OCI-LY1 (cell line): ENCODE measurements at regions not wholly inside any gene's neighbourhood (a gene's known extent, or its start where the extent isn't known, plus 50 kb on each side); places are given as distances from the start of the nearest gene placed in this dataset.
A peak's percentile ranks its signal among the peaks of the same experiment; 100 is the strongest.

Source experiments
- H2AFZ ChIP-seq: fragments of 200-600 bp; sonication (generic), shearing (Covaris generic); 2 replicates; pipeline ENCODE4 v1.6.0; 2014; ENCODE audit warnings: antibody characterized with exemption, mild to moderate bottlenecking, low read length
- H3F3A ChIP-seq: fragments of 200-600 bp; sonication (generic), shearing (Covaris generic); 2 replicates; pipeline ENCODE4 v1.6.0; 2014; ENCODE audit warnings: mild to moderate bottlenecking, antibody characterized with exemption, low read length, moderate library complexity; ENCODE audit not compliant: insufficient read depth
- H3K27ac ChIP-seq: fragments of 200-600 bp; sonication (generic); 2 replicates; pipeline ENCODE4 v1.5.1; 2014; ENCODE audit warnings: low read length, mixed run types, mild to moderate bottlenecking, low read depth; ENCODE audit not compliant: poor library complexity, severe bottlenecking
- H3K27me3 ChIP-seq: fragments of 200-600 bp; sonication (generic); 2 replicates; pipeline ENCODE4 v1.6.0; 2014; ENCODE audit warnings: antibody characterized with exemption, mild to moderate bottlenecking, low read length, moderate library complexity; ENCODE audit not compliant: insufficient read depth
- H3K36me3 ChIP-seq: fragments of 200-600 bp; sonication (generic); 2 replicates; pipeline ENCODE4 v1.6.1; 2014; ENCODE audit warnings: mild to moderate bottlenecking, antibody characterized with exemption, low read length, moderate library complexity, mixed read lengths; ENCODE audit not compliant: insufficient read depth
- H3K4me1 ChIP-seq: fragments of 200-600 bp; sonication (generic); 2 replicates; pipeline ENCODE4 v1.5.1; 2014; ENCODE audit warnings: mild to moderate bottlenecking, low read length, moderate library complexity; ENCODE audit not compliant: insufficient read depth, severe bottlenecking
- H3K4me2 ChIP-seq: fragments of 200-600 bp; sonication (generic), shearing (Covaris generic); 2 replicates; pipeline ENCODE4 v1.6.1; 2014; ENCODE audit warnings: low read length
- H3K4me3 ChIP-seq: fragments of 200-600 bp; sonication (generic); 2 replicates; pipeline ENCODE4 v1.5.1; 2014; ENCODE audit warnings: low read length, low read depth, mild to moderate bottlenecking, mixed read lengths; ENCODE audit not compliant: poor library complexity, severe bottlenecking
- H3K79me2 ChIP-seq: fragments of 200-600 bp; shearing (Covaris generic); 2 replicates; pipeline ENCODE4 v1.6.1; 2016; ENCODE audit warnings: mixed run types, low read length, mixed read lengths; ENCODE audit not compliant: insufficient read depth
- H3K9ac ChIP-seq: fragments of 200-600 bp; sonication (generic), shearing (Covaris generic); 2 replicates; pipeline ENCODE4 v1.6.1; 2014; ENCODE audit warnings: mild to moderate bottlenecking, low read length, mixed read lengths
- H3K9me2 ChIP-seq: fragments of 200-600 bp; sonication (generic), shearing (Covaris generic); 2 replicates; pipeline ENCODE4 v1.6.1; 2014; ENCODE audit warnings: low read depth, mild to moderate bottlenecking, low read length, mixed read lengths
- H3K9me3 ChIP-seq: fragments of 200-600 bp; shearing (Covaris generic); 2 replicates; pipeline ENCODE4 v1.6.1; 2014; ENCODE audit warnings: low read length, mixed read lengths
- H4K20me1 ChIP-seq: fragments of 200-600 bp; sonication (generic), shearing (Covaris generic); 2 replicates; pipeline ENCODE4 v1.6.0; 2016; ENCODE audit warnings: mild to moderate bottlenecking, low read length; ENCODE audit not compliant: insufficient read depth
- EZH2 ChIP-seq: fragments of 200-600 bp; sonication (generic), shearing (Covaris generic); IDR thresholded peaks from 2 replicates; pipeline ENCODE4 v1.8.0; 2017; ENCODE audit warnings: borderline replicate concordance, mixed run types, mild to moderate bottlenecking, antibody characterized with exemption, low read length, moderate library complexity, mixed read lengths
- TF ChIP-seq, protein P1 (sequence below): fragments of 200-600 bp; sonication (generic), shearing (Covaris generic); IDR thresholded peaks from 2 replicates; pipeline ENCODE4 v1.5.1; 2017; ENCODE audit warnings: mild to moderate bottlenecking, antibody characterized with exemption, low read length, moderate library complexity, mixed read lengths

DNA sequence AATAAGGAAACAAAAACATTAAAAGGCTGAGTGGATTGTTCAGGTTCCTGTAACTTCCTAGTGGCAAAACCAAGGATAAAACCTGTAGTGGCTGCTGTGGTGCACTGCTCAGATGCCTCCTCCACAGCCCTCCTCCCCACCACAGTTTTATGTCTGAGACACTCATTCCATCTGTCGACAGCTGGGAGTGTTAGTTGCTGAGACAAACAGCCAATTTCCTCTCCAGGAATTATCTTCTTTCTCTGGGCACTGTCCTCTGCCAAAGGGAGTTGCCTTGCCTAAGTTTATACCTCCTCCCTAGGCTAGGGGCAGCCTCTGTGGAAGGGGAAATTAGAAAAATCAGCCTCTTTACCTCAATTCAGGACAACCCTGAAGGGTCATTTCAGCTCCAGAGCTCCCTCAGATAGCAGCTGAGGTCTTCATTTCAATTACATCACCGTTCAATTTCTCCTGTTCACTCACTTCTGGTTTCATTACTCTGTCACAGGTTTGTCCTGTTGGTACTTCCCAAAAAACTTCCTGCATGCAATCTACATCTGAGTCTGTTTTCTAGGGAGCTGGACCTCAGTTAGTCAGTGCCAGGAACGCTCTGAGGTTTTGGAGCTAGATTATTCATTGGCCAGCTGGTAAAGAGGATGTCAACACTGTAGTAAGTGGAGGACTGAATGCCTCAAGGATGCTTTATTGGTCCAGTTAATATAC, 74.9 kb upstream of the ATP2B1 start:
- Histone ChIP-seq H3K27me3 (no peaks in the 10 kb centered on the region), H4K20me1 (no peaks in the 10 kb centered on the region), H3K9ac (no peak overlapping the region), H3K4me3 (no peak overlapping the region), H3K4me1 (peaks cover 15% of the 10 kb centered on the region), H3K36me3 (no peaks in the 10 kb centered on the region), H3K27ac (peak overlapping the region; percentile 20), H3K4me2 (no peak overlapping the region), H3K9me2 (no peaks in the 10 kb centered on the region), H2AFZ (0 out of 2 replicates have a peak overlapping the region, but pooled peaks have one; percentile 36), H3F3A (no peaks in the 10 kb centered on the region), H3K9me3 (peaks cover 14% of the 10 kb centered on the region), H3K79me2 (no peaks in the 10 kb centered on the region)
- TF ChIP-seq, protein P1, sequence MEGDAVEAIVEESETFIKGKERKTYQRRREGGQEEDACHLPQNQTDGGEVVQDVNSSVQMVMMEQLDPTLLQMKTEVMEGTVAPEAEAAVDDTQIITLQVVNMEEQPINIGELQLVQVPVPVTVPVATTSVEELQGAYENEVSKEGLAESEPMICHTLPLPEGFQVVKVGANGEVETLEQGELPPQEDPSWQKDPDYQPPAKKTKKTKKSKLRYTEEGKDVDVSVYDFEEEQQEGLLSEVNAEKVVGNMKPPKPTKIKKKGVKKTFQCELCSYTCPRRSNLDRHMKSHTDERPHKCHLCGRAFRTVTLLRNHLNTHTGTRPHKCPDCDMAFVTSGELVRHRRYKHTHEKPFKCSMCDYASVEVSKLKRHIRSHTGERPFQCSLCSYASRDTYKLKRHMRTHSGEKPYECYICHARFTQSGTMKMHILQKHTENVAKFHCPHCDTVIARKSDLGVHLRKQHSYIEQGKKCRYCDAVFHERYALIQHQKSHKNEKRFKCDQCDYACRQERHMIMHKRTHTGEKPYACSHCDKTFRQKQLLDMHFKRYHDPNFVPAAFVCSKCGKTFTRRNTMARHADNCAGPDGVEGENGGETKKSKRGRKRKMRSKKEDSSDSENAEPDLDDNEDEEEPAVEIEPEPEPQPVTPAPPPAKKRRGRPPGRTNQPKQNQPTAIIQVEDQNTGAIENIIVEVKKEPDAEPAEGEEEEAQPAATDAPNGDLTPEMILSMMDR = no peak
- TF ChIP-seq EZH2 = no peak

DNA sequence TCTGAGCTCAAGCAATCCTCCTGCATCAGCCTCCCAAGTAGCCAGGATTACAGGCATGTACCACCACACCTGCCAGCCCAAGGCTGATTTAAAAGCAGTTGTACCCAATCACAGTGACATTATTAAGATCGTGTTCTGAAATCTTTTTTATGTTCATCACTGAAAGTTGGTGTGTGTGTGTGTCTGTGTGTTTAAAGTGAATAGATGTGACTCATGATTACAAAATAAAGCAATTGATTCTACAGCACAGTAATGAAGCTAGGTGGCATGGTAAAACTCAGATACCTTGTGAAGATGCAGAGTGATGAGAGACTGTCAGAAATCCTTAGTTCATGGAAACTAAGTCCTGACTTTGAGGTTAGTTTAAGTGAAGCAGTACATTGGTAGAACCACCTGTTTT, 74.2 kb upstream of the ATP2B1 start:
- no peak for TF ChIP-seq EZH2
- TF ChIP-seq, protein P1 = no peak
- H3K4me3 ChIP-seq = no peak overlapping the region
- H3K9me2 ChIP-seq = no peaks in the 10 kb centered on the region
- no peak overlapping the region; the same call in 1 of the 2 replicates for H3K4me2 ChIP-seq
- H3K9ac ChIP-seq = no peak overlapping the region
- H3K27ac ChIP-seq = peak overlapping the region; percentile 20
- peaks cover 15% of the 10 kb centered on the region for H3K4me1 ChIP-seq
- H3K79me2 ChIP-seq = no peaks in the 10 kb centered on the region
- H2AFZ ChIP-seq = 0 out of 2 replicates have a peak overlapping the region, but pooled peaks have one; percentile 36
- no peaks in the 10 kb centered on the region for H4K20me1 ChIP-seq
- H3F3A ChIP-seq = no peaks in the 10 kb centered on the region
- H3K9me3 ChIP-seq = peaks cover 12% of the 10 kb centered on the region
- no peaks in the 10 kb centered on the region for H3K27me3 ChIP-seq
- H3K36me3 ChIP-seq = no peaks in the 10 kb centered on the region

DNA sequence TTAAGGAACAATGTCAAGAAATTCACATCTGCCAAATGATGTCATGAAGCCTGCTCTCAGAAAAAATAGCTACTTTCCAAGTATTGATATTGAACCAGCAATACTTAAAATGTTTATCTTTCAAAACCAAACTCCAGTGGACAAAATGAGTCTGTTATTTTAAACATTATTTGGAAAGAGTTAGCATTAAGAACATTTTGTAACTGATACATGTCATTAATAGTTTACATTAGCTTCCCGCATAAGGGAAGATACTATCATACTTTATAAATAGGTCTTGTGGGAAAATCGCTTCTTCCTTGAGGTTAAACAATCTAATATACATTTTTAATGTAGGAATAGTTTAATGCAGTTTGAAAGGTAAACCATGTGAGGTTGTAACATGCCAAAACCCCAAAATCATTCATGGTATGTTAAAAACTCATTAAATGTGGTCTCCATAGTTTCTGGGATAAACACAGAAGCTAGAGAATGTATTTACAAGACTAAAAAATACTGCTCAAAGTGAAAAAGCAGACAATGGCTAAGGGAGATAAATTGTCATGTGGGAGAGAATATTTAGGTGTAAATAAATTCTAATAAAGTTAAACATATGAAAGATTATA, 73.4 kb upstream of the ATP2B1 start:
- peaks cover 15% of the 10 kb centered on the region for H3K4me1 ChIP-seq
- H3K9me3 ChIP-seq = peaks cover 12% of the 10 kb centered on the region
- no peak overlapping the region for H2AFZ ChIP-seq
- no peaks in the 10 kb centered on the region for H4K20me1 ChIP-seq
- no peaks in the 10 kb centered on the region for H3K36me3 ChIP-seq
- H3K9me2 ChIP-seq = no peaks in the 10 kb centered on the region
- H3K4me3 ChIP-seq = no peak overlapping the region
- no peaks in the 10 kb centered on the region for H3K27me3 ChIP-seq
- H3K79me2 ChIP-seq = no peaks in the 10 kb centered on the region
- no peak overlapping the region for H3K9ac ChIP-seq
- H3F3A ChIP-seq = no peaks in the 10 kb centered on the region
- TF ChIP-seq, protein P1 = no peak
- no peak for TF ChIP-seq EZH2
- no peak overlapping the region for H3K27ac ChIP-seq
- H3K4me2 ChIP-seq = no peak overlapping the region
